ENCODE measurements at regions not wholly inside any gene's neighbourhood (a gene's known extent, or its start where the extent isn't known, plus 50 kb on each side); places are given as distances from the start of the nearest gene placed in this dataset.

DNA sequence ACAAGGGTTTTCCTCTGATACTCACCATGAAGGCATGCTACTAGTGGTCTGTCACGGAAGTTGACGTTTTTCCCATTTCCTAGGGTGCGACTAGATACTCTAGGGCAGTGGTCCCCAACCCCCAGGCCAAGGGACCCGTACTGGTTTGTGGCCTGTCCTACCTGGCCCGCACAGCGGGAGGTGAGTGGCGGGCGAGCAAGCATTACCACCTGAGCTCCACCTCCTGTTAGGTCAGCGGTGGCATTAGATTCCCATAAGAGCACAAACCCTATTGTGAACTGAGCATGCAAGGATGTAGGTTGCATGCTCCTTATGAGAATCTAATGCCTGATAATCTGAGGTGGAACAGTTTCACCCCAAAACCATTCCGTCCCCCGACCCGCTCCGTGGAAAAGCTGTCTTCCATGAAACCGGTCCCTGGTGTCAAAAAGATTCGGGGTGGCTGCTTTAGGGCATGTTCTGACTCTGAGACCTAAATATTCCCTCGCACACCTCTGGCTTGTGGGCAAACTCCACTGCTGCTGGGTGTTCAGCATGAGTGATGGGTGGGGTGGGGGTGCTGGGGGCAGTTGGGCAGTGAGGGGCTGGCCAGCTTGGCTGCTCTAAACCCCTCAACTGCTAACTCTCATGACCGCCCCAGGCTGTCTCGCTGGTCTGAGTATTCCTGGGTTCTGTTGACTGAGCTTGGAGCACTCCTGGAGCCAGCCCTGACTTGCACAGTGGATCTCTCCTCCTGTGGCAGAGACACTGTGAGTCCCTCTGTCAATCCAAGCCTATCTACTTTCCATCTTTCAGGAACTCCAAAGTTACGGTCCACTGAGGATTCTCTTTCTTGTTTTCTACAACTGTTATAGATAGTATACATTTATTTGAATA is 78.3 kb upstream of the NEK6 start:
- no peak for DNase-seq

GRCh38 chr9:124180557-124180956 is 77.2 kb upstream of the NEK6 start:
- no peak for DNase-seq

GRCh38 chr9:124182741-124183140 is 75.0 kb upstream of the NEK6 start:
- no peak for DNase-seq

- no peak for DNase-seq
Measured at GRCh38 chr9:124183772-124184171, 74.0 kb upstream of the NEK6 start.

- no peak for DNase-seq
Measured at GRCh38 chr9:124185413-124185812, 72.3 kb upstream of the NEK6 start.

- no peak for DNase-seq
Measured at GRCh38 chr9:124187311-124187710, 70.4 kb upstream of the NEK6 start.

DNA sequence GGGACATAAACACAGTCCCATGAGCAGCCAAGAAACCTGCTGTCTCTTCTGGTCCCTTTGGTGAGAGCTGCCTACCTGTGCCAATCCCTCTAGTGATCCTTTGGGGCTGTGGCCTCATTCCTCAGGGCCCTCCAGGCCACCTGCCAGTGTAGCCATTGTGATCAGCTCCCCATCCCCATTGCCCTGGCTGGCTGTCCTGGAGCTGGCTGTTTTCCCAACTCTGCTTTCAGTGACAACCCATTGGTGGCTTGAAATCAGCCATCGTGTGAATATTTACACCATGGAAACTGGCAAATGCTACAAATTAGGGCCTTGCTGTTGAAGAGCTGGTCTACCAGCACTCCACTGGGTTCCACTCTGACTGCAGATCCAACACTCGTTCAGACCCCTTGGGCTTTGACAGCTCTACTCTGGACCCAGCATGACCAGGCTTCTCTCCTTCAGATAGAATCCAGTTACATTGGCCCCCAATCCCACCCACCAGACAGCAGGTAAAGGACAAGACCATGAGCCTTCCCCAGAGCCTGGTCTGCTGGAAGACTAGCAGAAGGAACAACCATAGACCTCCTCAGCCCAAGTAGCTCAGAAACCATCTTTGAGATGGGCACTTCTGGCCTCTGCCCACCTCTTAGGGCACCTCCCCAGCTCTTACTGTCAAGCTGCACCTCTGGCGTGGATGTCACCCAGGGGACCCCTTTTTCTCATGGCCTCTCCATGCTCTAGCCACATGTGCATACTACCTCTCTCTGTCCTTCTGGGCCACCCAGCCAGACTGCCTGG is 69.2 kb upstream of the NEK6 start:
- DNase-seq: no peak

GRCh38 chr9:124190761-124191160 is 67.0 kb upstream of the NEK6 start:
- DNase-seq: no peak

DNA sequence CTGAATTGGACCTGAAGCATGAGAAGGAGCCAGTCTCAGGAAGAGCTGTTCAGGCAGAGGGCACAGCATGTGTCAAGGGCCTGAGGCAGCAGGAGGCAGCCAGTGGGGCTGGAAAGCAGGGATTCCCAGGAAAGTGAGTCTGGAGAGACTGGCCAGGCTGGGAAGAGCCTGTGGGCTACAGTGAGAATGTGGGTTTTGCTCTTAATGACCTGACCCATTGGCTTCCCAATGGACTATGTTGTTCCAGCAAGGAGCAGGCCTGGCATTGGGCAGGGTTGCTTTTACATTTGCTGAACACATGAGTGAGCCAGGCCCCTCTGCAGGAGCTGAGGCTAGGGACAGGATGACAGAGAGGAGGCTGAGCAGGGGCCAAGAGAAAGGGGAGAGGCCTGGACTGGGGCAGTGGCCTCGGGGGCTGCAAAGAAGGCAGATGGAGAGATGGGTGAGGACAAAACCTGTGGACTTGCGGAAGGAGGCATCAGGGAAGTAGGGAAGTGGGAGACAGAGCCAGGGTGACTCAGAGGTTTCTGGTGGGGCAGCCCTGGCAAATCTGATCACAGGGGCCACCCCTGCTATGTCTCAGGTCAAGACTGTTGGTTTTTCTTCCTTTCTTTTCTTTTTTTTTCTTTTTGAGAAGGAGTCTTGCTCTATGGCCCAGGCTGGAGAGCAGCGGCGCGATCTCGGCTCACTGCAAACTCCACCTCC is 65.9 kb upstream of the NEK6 start:
- no peak for DNase-seq

DNA sequence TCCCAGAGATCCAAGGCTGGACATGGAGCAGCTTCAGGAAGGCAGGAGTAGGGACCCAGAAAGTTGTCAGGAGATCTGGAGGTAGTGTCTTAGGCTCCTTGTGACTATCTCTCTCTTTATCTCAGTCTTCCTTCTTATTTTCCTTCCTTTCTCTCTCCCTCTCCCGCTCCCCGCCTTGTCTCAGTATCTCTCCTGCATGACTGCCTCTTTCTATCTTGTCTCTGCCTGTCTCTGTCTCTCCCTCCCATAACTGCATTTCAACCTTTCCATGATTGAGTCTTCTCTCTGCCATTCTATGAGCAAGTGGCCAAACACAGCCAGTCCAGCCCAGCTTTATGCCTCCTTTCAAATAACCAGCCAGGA is 61.0 kb upstream of the NEK6 start:
- DNase-seq: no peak

- DNase-seq: no peak
Measured at GRCh38 chr9:124197177-124198095, 60.3 kb upstream of the NEK6 start.

DNA sequence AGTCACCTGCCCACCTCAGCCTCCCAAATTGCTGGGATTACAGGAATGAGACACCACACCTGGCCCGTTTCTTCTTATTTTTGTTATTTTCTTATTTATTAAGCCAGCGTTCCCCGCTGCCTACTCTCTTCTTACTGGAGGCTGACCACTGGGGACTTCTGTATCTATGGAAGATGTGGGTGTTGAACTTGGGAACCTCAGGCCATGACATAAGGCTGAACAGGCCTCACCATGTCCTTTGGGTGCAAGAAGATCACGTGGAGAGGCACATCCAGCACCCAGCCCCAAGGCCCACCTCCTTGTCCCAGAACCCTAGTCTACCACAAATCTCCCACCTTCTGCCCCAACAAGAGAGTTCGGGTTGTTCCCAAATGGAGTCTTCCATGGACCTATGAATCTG is 59.4 kb upstream of the NEK6 start:
- DNase-seq: no peak

DNA sequence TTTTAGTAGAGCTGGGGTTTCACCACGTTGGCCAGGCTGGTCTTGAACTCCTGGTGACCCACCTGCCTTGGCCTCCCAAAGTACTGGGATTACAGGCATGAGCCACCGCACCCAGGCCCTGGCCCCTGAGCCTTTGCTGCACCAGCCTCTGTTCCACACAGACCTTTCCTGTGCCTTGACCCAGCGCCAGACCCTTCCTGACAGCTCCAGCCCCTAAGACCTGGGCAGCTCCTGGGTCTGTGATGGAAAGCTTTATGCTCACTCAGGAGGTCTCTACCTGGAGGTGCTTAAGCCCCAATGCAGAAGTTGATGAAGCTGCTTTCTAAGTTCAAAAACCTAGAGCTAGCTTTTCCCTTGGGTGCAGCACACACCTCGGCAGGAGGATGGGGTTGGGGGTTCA is 58.8 kb upstream of the NEK6 start:
- no peak for DNase-seq

DNA sequence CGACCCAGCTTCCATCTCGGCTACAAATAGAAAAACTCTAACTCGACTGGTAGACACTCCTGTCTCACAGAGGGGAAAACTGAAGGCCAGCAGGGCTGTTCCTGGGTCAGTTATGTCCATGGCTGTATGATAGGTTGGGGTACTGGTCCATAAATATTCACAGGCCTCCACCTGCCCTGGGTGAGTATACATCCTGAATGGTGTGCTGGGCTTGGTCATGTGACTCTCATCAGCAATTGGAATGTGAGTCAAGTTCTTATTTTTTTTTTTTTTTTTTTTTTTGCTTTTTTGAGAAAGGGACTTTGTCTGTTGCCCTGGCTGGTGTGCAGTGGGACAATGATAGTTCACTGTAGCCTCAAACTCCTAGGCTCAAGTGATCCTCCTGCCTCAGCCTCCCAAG is 58.3 kb upstream of the NEK6 start:
- DNase-seq: no peak

DNA sequence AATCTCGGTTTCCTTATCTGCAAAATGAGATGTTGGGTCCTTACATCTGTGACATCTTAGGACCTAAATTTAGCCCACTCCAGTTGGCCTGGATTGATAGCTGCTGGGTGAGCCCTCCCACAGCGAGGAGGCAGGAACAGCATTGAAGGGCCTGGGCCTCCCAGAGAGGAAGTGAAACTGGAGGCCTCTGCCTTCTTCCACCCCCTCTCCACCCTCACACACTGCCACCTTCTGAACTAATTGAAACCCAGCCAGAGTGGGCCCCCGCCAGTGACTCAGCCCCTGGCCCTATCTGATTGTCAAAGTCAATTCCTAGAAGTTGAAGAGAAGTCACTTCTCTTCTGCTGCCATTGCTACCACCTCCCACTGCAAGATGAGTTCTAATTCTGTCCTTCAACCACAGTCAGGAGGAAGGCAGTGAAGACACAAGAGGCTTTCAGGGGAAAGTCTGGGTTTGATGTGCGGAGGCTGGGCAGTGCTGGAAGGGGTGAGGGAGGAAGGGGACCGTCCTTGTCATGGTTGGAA is 55.2 kb upstream of the NEK6 start:
- no peak for DNase-seq

- DNase-seq: no peak
Measured at GRCh38 chr9:124205686-124206352, 51.9 kb upstream of the NEK6 start.

DNA sequence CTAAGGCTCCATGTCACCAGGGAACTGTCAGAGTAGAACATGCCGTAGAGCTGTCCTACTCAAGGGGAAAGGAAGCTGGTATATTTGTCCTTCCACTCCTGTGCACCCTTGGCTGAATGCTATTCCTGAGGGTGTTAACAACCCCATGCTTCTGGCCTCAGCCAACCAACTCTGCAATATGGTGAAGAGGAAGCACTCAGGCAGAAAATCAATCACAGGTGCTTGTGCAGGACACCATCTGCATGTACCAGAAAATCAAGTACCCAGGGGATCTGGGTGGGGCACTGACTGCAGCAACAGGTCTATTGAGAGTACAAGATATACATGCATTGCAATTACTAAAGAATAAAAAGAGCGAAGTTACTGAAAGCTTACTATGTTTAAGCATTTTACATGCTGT is 51.4 kb upstream of the NEK6 start:
- peak; percentile 4 for DNase-seq
